ENCODE measurements at regions not wholly inside any gene's neighbourhood (a gene's known extent, or its start where the extent isn't known, plus 50 kb on each side); places are given as distances from the start of the nearest gene placed in this dataset.

GRCh38 chr5:29878599-29878998 is 1314.9 kb upstream of the CDH6 start:
- DNase-seq: no peak
- H3K4me3 Mint-ChIP-seq: no peak overlapping the region
- no peak for ATAC-seq
- no peaks in the 10 kb centered on the region for H3K4me1 Mint-ChIP-seq
- H3K27ac Mint-ChIP-seq: no peak overlapping the region
- peaks cover 0 to 31% (median 3%) of the 10 kb centered on the region in 9 donors for H3K9me3 Mint-ChIP-seq
- no peaks in the 10 kb centered on the region for H3K36me3 Mint-ChIP-seq
- POLR2A ChIA-PET: no interaction called here
- no peaks in the 10 kb centered on the region for H3K27me3 Mint-ChIP-seq

DNA sequence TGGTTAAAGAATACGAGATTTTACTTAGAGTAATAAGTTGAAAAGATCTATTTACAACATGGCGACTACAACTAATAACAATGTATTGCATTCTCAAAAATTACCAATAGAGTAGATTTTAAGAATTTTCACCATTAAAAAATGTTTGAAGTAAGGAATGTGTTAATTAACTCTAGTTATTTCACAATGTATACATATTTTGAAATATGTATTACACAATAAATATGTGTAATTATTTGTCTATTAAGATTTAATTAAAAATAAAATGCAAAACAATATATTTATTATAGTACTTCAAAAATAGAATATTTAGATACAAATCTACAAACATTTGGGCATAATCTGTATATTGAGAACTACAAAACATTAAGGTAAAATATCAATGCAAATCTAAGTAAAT is 1326.3 kb upstream of the CDH6 start:
- no peak for DNase-seq
- Mint-ChIP-seq H3K4me1 (no peaks in the 10 kb centered on the region), H3K9me3 (peaks cover 2 to 18% (median 12%) of the 10 kb centered on the region in 9 donors), H3K4me3 (no peak overlapping the region), H3K27me3 (no peaks in the 10 kb centered on the region), H3K27ac (no peak overlapping the region), H3K36me3 (no peaks in the 10 kb centered on the region)
- ATAC-seq: no peak
- POLR2A ChIA-PET: no interaction called here

- peaks cover 0 to 8% (median 0%) of the 10 kb centered on the region in 3 donors for H3K36me3 Mint-ChIP-seq
Measured at GRCh38 chr5:29853711-29854220, 1339.7 kb upstream of the CDH6 start.

DNA sequence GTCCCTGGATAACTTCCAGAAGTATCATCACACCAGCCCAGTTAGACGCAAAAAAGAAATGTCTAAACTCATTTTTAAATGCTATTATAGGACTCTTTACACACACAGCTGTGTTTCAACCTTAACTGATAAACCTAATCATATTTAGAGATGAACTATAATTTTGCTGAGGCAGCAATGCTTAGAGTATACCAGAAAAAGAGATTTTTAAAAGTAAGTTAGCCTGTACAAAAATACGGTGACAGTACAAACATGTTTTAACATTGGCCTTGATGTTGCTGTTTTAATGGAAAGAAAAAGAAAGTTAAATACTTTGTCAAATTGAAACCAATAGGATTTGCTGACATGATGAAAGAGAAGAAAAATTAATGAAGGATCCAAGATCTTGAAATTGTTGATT is 1341.2 kb upstream of the CDH6 start:
- Mint-ChIP-seq H3K27ac (no peak overlapping the region), H3K27me3 (no peaks in the 10 kb centered on the region), H3K36me3 (peaks cover 0 to 8% (median 0%) of the 10 kb centered on the region in 3 donors), H3K4me3 (no peak overlapping the region), H3K9me3 (peaks cover 6 to 35% (median 23%) of the 10 kb centered on the region in 9 donors), H3K4me1 (no peaks in the 10 kb centered on the region)
- DNase-seq (no peak), ATAC-seq (no peak)
- POLR2A ChIA-PET: no interaction called here

More at GRCh38 chr5:29853711-29854220, 1339.7 kb upstream of the CDH6 start:
- DNase-seq (no peak), ATAC-seq (no peak)
- Mint-ChIP-seq H3K4me3 (no peak overlapping the region), H3K27me3 (no peaks in the 10 kb centered on the region), H3K9me3 (peaks cover 9 to 35% (median 20%) of the 10 kb centered on the region in 9 donors), H3K4me1 (no peaks in the 10 kb centered on the region), H3K27ac (no peak overlapping the region)
- POLR2A ChIA-PET: no interaction called here

DNA sequence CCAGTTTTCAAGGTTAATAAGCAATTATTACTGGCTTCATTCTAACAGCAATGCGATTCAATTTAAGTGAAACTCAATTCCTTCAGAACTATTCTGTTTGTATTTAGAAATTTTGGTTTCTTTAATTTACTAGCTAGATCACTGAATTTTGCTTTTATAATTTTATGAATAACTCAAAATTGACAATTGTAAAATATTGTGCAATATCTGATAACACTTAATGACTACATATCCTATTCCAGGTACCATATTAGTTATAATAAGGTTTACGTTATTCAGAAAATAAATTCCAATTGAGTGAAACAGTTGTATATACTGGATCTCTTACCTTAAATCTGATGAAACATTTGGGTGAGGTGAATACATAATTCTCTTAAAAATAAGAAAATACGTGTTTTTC is 1348.3 kb upstream of the CDH6 start:
- DNase-seq (no peak), ATAC-seq (no peak)
- Mint-ChIP-seq H3K4me1 (no peaks in the 10 kb centered on the region), H3K4me3 (no peak overlapping the region), H3K27me3 (no peaks in the 10 kb centered on the region), H3K27ac (no peak overlapping the region), H3K36me3 (peaks cover 0 to 5% (median 0%) of the 10 kb centered on the region in 3 donors), H3K9me3 (peaks cover 1 to 32% (median 9%) of the 10 kb centered on the region in 9 donors)
- POLR2A ChIA-PET: no interaction called here

GRCh38 chr5:29833394-29833793 is 1360.1 kb upstream of the CDH6 start:
- DNase-seq: no peak
- no peak overlapping the region for H3K27ac Mint-ChIP-seq
- H3K27me3 Mint-ChIP-seq: no peaks in the 10 kb centered on the region
- POLR2A ChIA-PET: no interaction called here
- peaks cover 8 to 31% (median 21%) of the 10 kb centered on the region in 9 donors for H3K9me3 Mint-ChIP-seq
- H3K36me3 Mint-ChIP-seq: no peaks in the 10 kb centered on the region
- no peak overlapping the region for H3K4me3 Mint-ChIP-seq
- H3K4me1 Mint-ChIP-seq: no peaks in the 10 kb centered on the region
- no peak for ATAC-seq

GRCh38 chr5:29822521-29822920 is 1371.0 kb upstream of the CDH6 start:
- Mint-ChIP-seq H3K36me3 (no peaks in the 10 kb centered on the region), H3K4me3 (no peak overlapping the region), H3K4me1 (no peaks in the 10 kb centered on the region), H3K27ac (no peak overlapping the region), H3K27me3 (no peaks in the 10 kb centered on the region), H3K9me3 (peaks cover 2 to 38% (median 12%) of the 10 kb centered on the region in 9 donors)
- no peak for ATAC-seq
- POLR2A ChIA-PET: no interaction called here
- no peak for DNase-seq

DNA sequence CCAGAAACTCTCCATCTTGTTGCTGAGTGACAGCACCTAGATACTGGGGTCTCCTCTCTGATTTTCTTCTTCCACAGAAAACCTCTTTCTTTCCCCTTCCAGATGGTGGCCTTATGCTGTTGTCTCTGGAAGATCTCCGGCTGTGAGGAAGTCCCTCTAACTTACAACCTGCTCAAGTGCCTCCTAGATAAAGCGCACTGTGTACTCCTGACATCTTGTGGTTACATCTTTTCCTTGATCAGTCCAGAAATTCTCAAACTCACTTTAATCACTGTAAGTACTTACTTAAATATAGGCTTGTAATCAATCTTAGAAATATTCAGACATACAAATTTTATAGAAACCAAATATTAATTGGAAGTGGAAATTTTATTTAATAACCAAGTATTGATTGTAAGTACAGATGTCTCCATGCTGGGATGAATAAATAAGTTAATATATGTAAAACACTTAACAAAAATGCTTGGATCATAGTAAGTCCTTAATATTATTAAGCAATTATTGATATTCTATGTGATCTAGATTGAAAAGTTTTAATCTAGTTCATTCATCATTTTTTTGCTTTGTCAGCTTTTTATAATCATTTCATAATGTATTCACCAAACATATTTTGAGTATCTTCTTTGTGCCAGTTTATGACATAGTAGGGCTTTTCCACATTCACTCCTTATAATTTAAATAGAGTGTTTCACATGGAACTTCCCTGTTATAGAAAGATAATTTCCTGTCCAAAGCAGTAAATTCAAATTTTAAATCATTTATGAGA is 1381.4 kb upstream of the CDH6 start:
- DNase-seq (no peak), ATAC-seq (no peak)
- no peak overlapping the region for H3K27ac Mint-ChIP-seq
- H3K36me3 Mint-ChIP-seq: no peaks in the 10 kb centered on the region
- POLR2A ChIA-PET: no interaction called here
- H3K27me3 Mint-ChIP-seq: no peaks in the 10 kb centered on the region
- H3K4me3 Mint-ChIP-seq: no peak overlapping the region
- no peaks in the 10 kb centered on the region for H3K4me1 Mint-ChIP-seq
- peaks cover 3 to 29% (median 15%) of the 10 kb centered on the region in 9 donors for H3K9me3 Mint-ChIP-seq

GRCh38 chr5:29805804-29806203 is 1387.7 kb upstream of the CDH6 start:
- Mint-ChIP-seq H3K9me3 (peaks cover 0 to 28% (median 18%) of the 10 kb centered on the region in 9 donors), H3K36me3 (no peaks in the 10 kb centered on the region), H3K4me3 (no peak overlapping the region), H3K27me3 (no peaks in the 10 kb centered on the region), H3K27ac (no peak overlapping the region), H3K4me1 (no peaks in the 10 kb centered on the region)
- DNase-seq: no peak
- POLR2A ChIA-PET: no interaction called here
- no peak for ATAC-seq

- peaks cover 2 to 18% (median 10%) of the 10 kb centered on the region in 9 donors for H3K9me3 Mint-ChIP-seq
- POLR2A ChIA-PET: no interaction called here
- no peak for DNase-seq
- no peak overlapping the region for H3K4me3 Mint-ChIP-seq
- H3K36me3 Mint-ChIP-seq: no peaks in the 10 kb centered on the region
- no peak overlapping the region for H3K27ac Mint-ChIP-seq
- no peaks in the 10 kb centered on the region for H3K4me1 Mint-ChIP-seq
- H3K27me3 Mint-ChIP-seq: no peaks in the 10 kb centered on the region
- ATAC-seq: no peak
Measured at GRCh38 chr5:29800752-29801151, 1392.7 kb upstream of the CDH6 start.

DNA sequence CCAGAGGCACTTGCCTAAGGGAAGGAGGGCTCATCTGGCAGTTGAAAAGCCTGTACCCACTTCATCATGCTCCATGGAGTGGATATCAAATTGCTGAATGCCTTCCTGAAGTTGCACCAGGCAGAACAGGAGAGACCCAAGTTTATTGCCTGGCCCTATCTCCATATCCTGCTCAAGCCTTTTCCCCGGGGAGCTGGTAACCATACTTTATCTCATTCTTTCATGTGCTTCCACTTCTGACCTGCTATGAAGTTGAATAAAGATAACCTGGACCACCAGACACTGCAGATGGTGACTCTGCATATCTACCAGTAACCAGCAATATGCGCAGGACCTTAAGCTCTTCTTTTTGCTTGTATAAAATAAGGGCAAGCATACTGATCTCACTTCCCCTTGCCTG is 1397.5 kb upstream of the CDH6 start:
- Mint-ChIP-seq H3K9me3 (peaks cover 2 to 17% (median 8%) of the 10 kb centered on the region in 9 donors), H3K27me3 (no peaks in the 10 kb centered on the region), H3K4me1 (no peaks in the 10 kb centered on the region), H3K36me3 (no peaks in the 10 kb centered on the region), H3K27ac (no peak overlapping the region), H3K4me3 (no peak overlapping the region)
- POLR2A ChIA-PET: no interaction called here
- no peak for DNase-seq
- no peak for ATAC-seq

- Mint-ChIP-seq H3K9me3 (peaks cover 0 to 15% (median 6%) of the 10 kb centered on the region in 9 donors), H3K4me3 (no peak overlapping the region), H3K4me1 (no peaks in the 10 kb centered on the region), H3K27me3 (no peaks in the 10 kb centered on the region), H3K36me3 (no peaks in the 10 kb centered on the region), H3K27ac (no peak overlapping the region)
- no peak for DNase-seq
- ATAC-seq: no peak
- POLR2A ChIA-PET: no interaction called here
Measured at GRCh38 chr5:29795096-29795652, 1398.3 kb upstream of the CDH6 start.

DNA sequence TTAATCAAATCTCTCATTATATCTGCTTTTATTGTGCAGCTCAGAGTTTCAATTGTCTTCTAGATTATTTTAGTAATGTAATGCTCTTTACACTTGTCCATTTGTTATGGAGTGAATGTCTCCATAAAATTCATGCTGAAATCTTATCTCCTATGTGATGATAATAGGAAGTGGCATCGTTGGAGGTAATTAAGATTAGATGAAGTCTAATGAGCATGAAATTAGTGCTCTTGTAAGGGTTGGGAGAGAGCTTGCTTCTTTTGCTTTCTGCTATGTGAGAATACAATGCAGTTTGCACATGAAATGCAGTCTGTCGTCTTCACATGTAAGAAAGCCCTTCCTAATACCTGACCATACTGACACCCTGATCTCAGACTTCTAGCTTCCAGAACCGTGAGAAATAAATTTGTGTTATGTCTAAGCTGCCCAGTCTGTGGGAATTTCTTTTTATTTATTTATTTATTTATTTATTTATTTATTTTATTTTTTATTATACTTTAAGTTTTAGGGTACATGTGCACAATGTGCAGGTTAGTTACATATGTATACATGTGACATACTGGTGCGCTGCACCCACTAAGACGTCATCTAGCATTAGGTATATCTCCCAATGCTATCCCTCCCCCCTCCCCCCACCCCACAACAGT is 1399.2 kb upstream of the CDH6 start:
- no peak overlapping the region for H3K4me3 Mint-ChIP-seq
- H3K27me3 Mint-ChIP-seq: no peaks in the 10 kb centered on the region
- no peak for ATAC-seq
- no peak for DNase-seq
- H3K4me1 Mint-ChIP-seq: no peaks in the 10 kb centered on the region
- peaks cover under 1 to 18% (median 5%) of the 10 kb centered on the region in 9 donors for H3K9me3 Mint-ChIP-seq
- POLR2A ChIA-PET: no interaction called here
- no peak overlapping the region for H3K27ac Mint-ChIP-seq
- H3K36me3 Mint-ChIP-seq: no peaks in the 10 kb centered on the region

Data from naive thymus-derived CD8-positive, alpha-beta T cell (primary cell).